GM11168 (cell line): ENCODE measurements at regions not wholly inside any gene's neighbourhood (a gene's known extent, or its start where the extent isn't known, plus 50 kb on each side); places are given as distances from the start of the nearest gene placed in this dataset.

ENCODE experiments used
- in situ Hi-C: fragments of 300-500 bp; cut with MboI; formaldehyde crosslinking; loops from one replicate; pipeline ENCODE4 v1.12.0; 2022; ENCODE audit warnings: low sequenced_read_pairs; ENCODE audit not compliant: unreplicated experiment

DNA sequence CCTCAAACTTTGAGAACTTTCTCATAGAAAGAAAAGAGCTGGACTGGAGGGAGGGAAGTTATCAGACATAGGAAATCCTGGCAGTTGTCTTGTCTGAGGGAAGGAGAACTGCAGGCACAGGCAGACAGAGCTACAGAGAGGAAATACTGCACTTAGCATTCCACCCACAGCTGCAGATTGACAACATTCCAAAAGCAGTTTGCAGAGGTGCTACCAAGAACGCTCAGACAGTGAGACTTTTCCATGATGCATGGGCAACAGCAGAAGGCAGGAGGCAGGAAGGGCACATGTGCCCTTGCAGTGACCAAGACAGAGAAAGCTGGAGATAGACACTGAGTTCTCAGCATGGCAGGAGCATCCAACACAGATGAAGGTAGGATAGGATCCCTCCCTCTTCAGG, 327.5 kb upstream of the ZNF462 start:
- in situ Hi-C loops: no loop called here

- in situ Hi-C loops: no loop called here
Measured at GRCh38 chr9:106557996-106558667, 304.8 kb upstream of the ZNF462 start.

DNA sequence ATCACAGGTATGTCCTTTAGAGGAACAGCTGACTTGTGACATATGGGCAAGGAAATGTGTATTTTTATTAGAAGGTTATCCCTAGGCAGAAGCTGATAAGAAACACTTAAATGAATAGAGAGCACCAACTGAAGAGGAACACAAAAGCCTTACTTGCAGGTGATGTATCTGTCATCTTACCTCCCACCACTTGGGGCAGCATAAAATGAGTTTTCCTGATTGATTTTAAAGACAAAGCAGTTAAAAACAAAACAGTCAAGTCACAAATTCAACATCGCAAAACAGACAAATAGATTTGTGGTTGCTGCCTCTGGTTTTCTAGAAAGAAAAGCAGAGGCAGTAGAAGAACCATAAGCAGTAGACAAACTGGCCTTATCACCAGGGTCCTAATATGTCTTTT, 302.4 kb upstream of the ZNF462 start:
- in situ Hi-C loops: no loop called here

- in situ Hi-C loops: no loop called here
Measured at GRCh38 chr9:106575823-106576222, 287.1 kb upstream of the ZNF462 start.

DNA sequence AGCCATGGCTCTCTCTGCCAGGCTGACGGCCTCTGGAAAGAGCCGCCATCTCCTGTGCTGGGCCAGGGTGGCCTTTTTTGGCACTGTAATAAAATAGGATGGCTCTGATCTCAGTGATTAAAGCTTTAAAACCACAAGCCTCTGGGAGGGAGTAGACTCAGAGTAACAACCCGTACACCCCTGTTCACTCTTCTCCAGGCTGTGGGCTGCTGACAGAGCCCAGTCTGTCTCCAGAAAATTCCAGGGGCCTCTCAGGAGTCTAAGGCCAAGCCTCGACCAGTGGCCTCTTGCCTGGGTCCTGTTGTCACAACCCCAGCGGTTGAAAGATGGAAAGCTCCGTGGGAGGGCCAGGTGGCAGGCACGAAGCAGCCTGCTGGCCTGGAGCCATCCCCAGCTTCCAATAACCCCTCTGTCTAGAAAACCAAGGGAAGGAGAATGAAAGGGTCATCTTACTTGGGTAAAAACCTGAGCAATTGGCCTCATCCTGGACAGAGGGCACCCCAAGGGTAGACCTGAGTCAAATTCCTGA, 286.7 kb upstream of the ZNF462 start:
- in situ Hi-C loops: no loop called here

DNA sequence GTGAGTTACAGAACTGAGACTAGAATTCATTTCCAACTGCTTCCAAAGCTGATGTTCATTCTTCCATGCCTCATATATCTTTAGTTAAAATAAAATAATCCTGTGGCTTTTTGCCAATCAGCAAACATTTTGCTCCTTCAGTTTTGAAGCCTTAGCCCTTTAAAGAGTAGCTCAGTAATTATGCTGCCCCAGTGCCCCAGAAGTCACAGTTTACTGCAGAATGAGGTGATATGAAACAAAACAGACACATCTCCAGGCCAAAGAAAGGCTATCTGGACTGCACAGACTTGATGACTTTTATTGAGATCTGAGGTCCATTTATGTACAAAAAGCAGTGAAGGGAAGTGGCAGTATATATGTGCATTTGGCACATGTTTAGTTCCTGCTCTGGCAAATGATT, 285.8 kb upstream of the ZNF462 start:
- in situ Hi-C loops: no loop called here

- in situ Hi-C loops: no loop called here
Measured at GRCh38 chr9:106580546-106580945, 282.4 kb upstream of the ZNF462 start.

DNA sequence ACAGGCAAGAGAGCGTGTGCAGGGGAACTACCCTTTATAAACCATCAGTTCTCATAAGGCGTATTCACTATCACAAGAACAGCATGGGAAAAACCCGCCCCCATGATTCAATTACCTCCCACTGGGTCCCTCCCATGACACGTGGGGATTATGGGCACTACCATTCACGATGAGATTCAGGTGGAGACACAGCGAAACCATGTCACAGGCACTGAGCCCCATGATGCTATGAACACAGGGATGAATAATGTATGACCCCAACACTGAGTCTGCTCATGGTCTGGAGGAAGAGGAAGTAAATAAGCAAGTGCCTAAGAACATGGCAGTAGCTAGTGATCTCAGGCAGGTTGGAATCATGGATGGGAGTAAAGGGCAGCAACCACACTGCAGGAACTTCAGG, 281.0 kb upstream of the ZNF462 start:
- in situ Hi-C loops: no loop called here

DNA sequence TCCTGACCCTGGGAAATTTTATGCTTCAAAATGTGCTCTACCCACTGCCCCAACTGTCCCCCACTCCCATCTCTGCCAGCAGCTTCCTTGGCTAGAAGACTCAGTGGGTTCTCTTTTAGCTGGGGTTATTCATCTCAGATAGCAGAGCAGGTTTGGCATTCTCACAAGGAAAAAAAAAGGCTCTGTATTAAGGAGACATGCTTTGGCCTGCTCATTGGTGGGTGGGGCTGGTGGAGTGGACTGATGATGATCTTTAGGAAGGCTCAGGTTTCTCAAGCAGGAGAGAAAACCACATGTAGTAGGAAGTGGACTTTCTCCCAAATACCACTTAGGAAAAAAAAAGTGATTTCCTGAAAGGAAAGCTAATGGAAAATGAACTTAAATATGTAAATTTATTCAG, 279.2 kb upstream of the ZNF462 start:
- in situ Hi-C loops: no loop called here

DNA sequence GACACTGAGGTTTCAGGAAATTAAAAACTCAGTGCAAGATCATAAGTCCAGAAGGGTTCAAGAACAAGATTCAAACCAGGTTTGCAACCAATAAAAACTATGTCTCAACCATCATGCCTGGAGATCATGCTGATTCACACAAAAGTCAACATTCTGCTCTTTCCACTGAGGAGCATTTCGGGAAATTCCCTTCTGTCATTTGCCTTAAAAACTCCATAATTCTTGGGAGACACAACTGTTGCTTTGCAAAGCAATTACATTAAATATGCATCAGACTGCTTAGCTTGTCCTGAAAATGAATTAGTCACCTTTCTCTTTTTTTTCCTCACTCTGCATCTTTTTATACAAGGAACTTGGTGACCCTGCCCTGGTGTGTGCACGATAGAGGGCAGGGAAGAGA, 275.9 kb upstream of the ZNF462 start:
- in situ Hi-C loops: no loop called here

DNA sequence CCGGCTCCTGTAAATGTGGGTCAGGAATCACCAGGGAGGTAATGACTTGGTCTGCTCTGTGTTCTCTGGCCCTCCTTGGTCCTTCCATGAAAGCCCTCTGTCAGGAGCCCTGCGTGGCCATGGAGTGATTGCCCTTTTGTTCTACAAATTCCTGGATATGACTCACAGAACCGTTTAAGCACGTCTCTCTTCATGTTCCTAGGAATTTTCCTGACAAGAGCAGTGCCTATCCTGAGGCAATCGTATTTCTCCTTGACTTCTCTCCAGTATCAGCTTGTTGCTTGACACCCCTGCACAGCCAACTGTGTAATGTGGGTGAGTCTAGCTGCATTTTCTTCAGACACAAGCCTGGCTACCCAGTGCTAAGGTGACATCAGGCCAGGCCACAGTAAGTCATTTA, 274.3 kb upstream of the ZNF462 start:
- in situ Hi-C loops: no loop called here

GRCh38 chr9:106590759-106591505, 272.0 kb upstream of the ZNF462 start:
- in situ Hi-C loops: no loop called here

- in situ Hi-C loops: no loop called here
Measured at GRCh38 chr9:106593201-106593600, 269.8 kb upstream of the ZNF462 start.

GRCh38 chr9:106596984-106597383, 266.0 kb upstream of the ZNF462 start:
- in situ Hi-C loops: no loop called here

DNA sequence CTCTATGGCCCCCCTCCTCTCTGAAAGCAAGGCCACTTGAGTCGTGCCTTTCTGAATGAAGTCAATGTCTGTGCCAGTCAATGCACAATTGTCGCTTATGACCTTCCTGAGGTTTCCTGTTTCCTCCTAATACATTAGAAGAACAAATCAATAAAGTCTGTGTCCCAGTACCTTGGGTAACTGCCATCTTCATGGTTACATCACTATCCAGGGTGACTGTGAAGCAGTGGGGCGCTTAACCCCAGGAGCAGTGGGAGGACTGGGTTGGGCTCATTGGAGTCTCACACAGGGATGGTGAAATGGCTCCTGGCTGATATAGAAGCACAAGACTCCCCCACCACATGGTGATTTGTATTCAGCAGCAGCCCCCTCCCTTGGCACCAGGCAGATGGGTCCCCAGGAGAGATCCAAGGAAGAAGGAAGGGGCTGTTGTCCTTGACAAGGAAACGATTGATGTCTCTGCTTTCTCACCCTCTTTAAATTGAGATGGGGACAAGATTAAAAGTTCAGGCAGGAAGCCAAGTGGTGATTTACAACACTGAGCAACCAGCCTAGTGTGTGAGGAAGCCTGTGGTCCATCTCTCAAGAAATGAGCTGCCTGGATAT, 261.9 kb upstream of the ZNF462 start:
- in situ Hi-C loops: no loop called here

DNA sequence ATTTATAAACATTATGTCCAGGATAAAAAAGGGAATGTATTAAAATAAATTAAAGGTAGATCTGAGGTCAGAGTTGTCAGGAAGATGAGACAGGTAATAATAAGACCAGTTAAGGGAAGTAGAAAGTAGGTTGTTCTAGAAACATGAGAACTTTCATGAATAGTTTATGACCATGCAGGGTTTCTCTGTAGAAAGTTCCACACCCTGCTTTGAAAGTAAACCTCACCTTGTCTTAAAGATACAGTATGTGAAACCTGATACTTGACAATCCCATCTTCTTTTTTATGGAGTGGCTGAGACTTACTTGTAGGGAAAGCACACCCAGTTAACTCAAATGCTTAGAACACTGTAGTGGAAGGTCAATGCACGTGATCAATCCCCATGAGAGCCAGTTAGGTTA, 260.6 kb upstream of the ZNF462 start:
- in situ Hi-C loops: no loop called here

DNA sequence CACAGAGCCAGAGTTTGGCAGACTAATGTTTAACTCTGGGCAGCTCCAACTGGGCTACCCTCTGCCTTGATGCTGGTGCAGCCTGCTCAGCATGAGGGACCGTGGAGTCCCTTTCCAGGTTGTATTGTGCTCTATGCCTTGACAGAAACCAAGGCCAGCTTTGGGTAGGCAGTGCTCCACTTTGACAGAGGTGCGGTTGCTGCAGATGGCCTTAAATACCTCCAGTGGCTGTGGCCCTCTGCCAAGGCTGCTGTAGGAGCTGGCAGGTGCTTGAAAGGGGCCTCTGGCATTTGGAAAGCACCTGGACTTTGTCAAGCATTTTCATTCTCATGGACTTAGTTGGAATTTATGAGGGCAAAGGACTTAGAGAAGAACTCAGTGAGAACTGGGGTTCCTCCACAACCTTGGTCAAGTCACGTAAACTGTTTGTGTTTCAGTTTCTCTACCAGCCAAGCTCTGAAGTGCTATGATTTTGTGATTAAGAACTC, 249.7 kb upstream of the ZNF462 start:
- in situ Hi-C loops: no loop called here

DNA sequence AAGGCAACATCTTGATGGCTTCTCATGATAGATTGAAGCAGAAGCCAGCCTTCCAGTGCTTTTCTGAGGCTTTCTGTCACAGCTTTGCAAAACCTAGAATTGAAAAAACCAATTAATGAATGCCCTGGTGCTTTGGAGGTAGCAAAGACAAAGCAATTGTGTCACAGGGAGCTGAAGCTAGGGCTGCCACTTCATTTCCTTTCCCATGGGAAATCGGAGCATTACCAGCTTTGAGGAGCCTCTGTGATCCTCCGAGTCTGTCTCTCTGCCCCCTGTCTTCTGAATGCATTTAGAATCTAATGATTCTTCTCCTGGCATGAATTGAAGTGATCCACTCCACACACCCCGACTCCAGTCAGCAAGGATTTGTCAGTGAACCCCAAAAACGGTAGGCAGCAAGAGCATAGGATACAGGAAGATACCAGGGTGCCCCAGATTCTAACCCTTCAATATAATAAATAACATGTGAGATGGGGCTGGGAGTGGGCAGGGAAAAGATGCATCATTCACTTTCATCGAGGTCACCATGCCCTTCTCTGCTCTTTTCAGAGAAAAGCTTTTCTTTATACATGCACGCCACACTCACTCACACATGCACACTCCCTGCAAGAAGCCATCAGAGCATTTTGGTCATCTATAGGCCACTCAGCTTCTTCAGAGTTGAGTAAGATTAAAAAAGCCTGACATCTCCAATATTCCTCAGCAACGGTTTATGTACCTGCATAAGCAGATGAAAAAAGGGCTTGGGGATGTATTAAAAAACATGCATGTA, 247.7 kb upstream of the ZNF462 start:
- in situ Hi-C loops: no loop called here

GRCh38 chr9:106616026-106616425, 246.9 kb upstream of the ZNF462 start:
- in situ Hi-C loops: no loop called here

- in situ Hi-C loops: no loop called here
Measured at GRCh38 chr9:106616851-106617345, 246.1 kb upstream of the ZNF462 start.
